ENCODE measurements at regions not wholly inside any gene's neighbourhood (a gene's known extent, or its start where the extent isn't known, plus 50 kb on each side); places are given as distances from the start of the nearest gene placed in this dataset.

- no peak for TF ChIP-seq CTCF (IDR thresholded peaks at IDR 0.05 in 4 of 5, conservative IDR thresholded peaks at IDR 0.05 in 1 of 5)
- no peak for TF ChIP-seq POLR2A (IDR thresholded peaks at IDR 0.05)
Observed at GRCh38 chr6:105546754-105547153, 143.9 kb upstream of the PREP start.

Data from gastrocnemius medialis (tissue), 4 donors.